IPS-15b (cell line): ENCODE measurements at regions not wholly inside any gene's neighbourhood (a gene's known extent, or its start where the extent isn't known, plus 50 kb on each side); places are given as distances from the start of the nearest gene placed in this dataset.
A peak's percentile ranks its signal among the peaks of the same experiment; 100 is the strongest.

Experiments
- H3K27me3 ChIP-seq: one replicate; pipeline ENCODE4 v1.6.1; 2013; ENCODE audit warnings: low read length; ENCODE audit not compliant: control insufficient read depth, insufficient read depth
- H3K36me3 ChIP-seq: one replicate; pipeline ENCODE4 v1.6.1; 2013; ENCODE audit warnings: low read length; ENCODE audit not compliant: control insufficient read depth, insufficient read depth
- H3K4me1 ChIP-seq: one replicate; pipeline ENCODE4 v1.6.1; 2013; ENCODE audit warnings: mild to moderate bottlenecking, low read length; ENCODE audit not compliant: control insufficient read depth, insufficient read depth
- H3K4me3 ChIP-seq: one replicate; pipeline ENCODE4 v1.5.1; 2013; ENCODE audit warnings: low read depth, low read length
- H3K9ac ChIP-seq: one replicate; pipeline ENCODE4 v1.6.1; 2013; ENCODE audit warnings: low read depth, mild to moderate bottlenecking, low read length
- H3K9me3 ChIP-seq: one replicate; pipeline ENCODE4 v1.6.1; 2013; ENCODE audit warnings: mild to moderate bottlenecking, low read length; ENCODE audit not compliant: control insufficient read depth, insufficient read depth

DNA sequence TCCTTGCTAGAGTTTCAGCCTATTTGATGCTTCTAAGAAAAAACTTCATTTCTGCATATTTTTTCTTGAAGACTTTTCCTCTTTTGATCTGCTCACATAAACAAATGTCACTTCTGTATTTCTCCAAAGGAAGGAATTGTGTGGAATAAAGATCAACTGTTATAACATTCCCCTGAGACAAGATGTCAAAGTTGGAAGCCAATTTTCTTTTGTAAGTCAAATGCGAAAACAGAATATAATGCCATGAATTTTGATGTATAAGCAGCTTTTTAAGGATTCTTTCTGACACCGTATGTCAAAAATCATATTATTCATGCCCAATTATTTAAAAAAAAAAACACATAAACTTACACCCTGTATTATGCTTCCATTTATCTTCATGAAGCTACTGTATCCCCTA is 70.3 kb upstream of the NHSL1 start:
- Histone ChIP-seq H3K9ac (no peak overlapping the region), H3K4me1 (peaks cover 24% of the 10 kb centered on the region), H3K4me3 (no peak overlapping the region), H3K27me3 (no peaks in the 10 kb centered on the region), H3K9me3 (no peaks in the 10 kb centered on the region), H3K36me3 (no peaks in the 10 kb centered on the region)

- Histone ChIP-seq H3K9me3 (no peaks in the 10 kb centered on the region), H3K36me3 (no peaks in the 10 kb centered on the region), H3K9ac (no peak overlapping the region), H3K4me1 (peaks cover 24% of the 10 kb centered on the region), H3K4me3 (no peak overlapping the region), H3K27me3 (no peaks in the 10 kb centered on the region)
These were observed 70.9 kb upstream of the NHSL1 start for GRCh38 chr6:138569970-138570724.

DNA sequence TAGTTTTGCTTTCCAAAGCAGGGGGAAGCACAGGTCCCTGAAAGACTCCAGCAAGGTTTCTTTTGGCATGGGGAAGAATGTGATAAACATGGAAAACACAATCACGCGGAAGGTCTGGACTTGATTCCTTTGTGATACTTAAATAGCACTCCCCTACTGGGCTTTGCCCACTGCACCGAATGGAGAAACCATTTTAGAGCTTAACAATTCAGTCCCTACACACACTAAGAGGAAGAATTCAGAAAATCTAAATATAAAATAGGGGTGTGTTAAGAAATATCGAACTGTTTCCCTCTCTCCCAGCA is 71.4 kb upstream of the NHSL1 start:
- H3K4me3 ChIP-seq, result peak overlapping the region; percentile 45
- no peaks in the 10 kb centered on the region for H3K27me3 ChIP-seq
- H3K36me3 ChIP-seq, result no peaks in the 10 kb centered on the region
- H3K9me3 ChIP-seq, result no peaks in the 10 kb centered on the region
- no peak overlapping the region for H3K9ac ChIP-seq
- H3K4me1 ChIP-seq, result peaks cover 24% of the 10 kb centered on the region

DNA sequence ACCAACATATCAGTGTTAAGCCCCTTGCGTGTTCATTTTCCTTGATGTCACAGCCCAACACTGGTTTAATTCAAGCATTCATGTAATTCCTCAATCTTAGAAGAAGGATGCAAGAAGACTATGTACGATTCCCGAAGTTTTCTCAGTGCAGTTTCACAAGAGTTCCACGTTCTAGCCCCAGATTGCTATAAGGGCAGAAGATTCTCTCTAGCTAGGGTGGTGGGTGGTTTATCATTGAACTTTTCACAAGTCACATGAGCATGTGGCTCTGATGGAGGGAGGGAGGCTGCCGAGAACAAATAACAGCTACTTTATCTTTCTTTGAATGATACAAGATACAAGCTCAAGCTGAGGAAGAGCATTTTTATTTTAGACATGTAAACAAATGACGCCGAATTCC is 71.9 kb upstream of the NHSL1 start:
- peaks cover 24% of the 10 kb centered on the region for H3K4me1 ChIP-seq
- H3K27me3 ChIP-seq, result no peaks in the 10 kb centered on the region
- no peaks in the 10 kb centered on the region for H3K9me3 ChIP-seq
- H3K4me3 ChIP-seq, result peak overlapping the region; percentile 45
- no peaks in the 10 kb centered on the region for H3K36me3 ChIP-seq
- no peak overlapping the region for H3K9ac ChIP-seq

DNA sequence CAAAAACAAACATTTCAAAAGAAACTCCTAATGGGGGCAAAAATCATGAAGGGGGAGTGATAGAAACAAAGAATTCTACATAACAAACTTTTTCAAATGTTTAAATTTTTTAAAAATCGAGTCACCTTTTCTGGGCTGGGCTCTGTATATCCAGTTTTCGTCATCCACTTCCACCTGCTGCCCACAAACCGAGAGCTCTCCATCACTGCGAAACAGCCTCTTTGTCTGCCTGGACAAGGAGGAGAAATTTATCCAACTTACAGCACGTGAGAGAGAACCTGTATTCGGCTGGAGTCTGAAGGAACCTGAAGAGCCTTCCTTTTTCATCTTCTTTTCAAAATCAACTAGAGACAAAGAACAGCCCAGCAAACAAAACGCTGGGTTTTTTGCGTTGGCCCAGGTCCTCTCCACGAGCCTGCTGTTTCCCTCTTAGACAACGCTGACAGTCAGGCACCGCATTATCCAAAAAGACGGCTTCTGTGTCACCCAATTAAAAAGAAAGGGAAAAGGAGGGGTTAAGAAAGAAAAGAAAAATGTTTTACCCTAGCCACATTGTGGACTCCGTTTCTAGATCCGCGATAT is 72.4 kb upstream of the NHSL1 start:
- no peak overlapping the region for H3K9ac ChIP-seq
- no peaks in the 10 kb centered on the region for H3K27me3 ChIP-seq
- no peaks in the 10 kb centered on the region for H3K9me3 ChIP-seq
- peak overlapping the region; percentile 45 for H3K4me3 ChIP-seq
- peaks cover 29% of the 10 kb centered on the region for H3K4me1 ChIP-seq
- H3K36me3 ChIP-seq, result no peaks in the 10 kb centered on the region

DNA sequence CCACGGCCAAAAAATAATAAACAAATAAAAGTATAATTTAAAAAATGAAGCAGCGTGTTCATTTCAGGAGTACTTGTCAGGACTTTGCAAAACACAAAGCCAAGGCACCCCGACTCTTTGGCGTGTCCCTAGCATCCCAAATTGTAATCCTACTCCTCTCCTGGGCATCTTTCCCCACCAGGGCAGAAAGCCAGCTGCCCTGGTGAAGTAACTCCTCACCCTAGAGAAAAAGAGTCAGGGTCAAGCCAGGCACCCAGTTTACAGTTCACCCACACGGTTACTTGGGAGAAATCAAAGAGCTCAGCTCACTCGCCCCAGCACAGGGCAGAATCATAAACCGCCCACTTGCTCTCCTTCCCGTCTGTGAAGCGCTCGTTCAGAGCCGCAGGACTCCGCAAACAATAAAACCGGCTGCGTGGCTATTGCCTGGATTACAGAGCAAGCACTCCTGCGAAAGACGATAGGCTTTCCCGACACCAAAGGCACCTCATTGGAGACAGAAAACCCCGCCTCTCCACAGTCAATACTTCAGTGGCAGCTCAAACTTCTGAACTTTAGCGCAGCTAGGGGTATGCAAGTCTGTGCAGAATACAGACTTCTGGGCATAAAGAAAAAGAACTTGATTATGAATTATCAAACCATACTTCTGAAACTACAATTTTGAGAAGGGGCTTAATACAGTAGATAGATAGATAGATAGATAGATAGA is 73.0 kb upstream of the NHSL1 start:
- Histone ChIP-seq H3K27me3 (no peaks in the 10 kb centered on the region), H3K36me3 (no peaks in the 10 kb centered on the region), H3K4me1 (peaks cover 30% of the 10 kb centered on the region), H3K4me3 (peak overlapping the region; percentile 45), H3K9me3 (no peaks in the 10 kb centered on the region), H3K9ac (no peak overlapping the region)

- peaks cover 35% of the 10 kb centered on the region for H3K4me1 ChIP-seq
- no peaks in the 10 kb centered on the region for H3K36me3 ChIP-seq
- peak overlapping the region; percentile 45 for H3K4me3 ChIP-seq
- H3K27me3 ChIP-seq, result no peaks in the 10 kb centered on the region
- no peaks in the 10 kb centered on the region for H3K9me3 ChIP-seq
- no peak overlapping the region for H3K9ac ChIP-seq
These were observed 73.6 kb upstream of the NHSL1 start for GRCh38 chr6:138572885-138573284.

GRCh38 chr6:138575257-138575656 is 76.0 kb upstream of the NHSL1 start:
- Histone ChIP-seq H3K9ac (no peak overlapping the region), H3K4me1 (peaks cover 32% of the 10 kb centered on the region), H3K4me3 (no peak overlapping the region), H3K36me3 (no peaks in the 10 kb centered on the region), H3K27me3 (no peaks in the 10 kb centered on the region), H3K9me3 (no peaks in the 10 kb centered on the region)

GRCh38 chr6:138576313-138576712 is 77.0 kb upstream of the NHSL1 start:
- peaks cover 22% of the 10 kb centered on the region for H3K4me1 ChIP-seq
- no peak overlapping the region for H3K4me3 ChIP-seq
- H3K9me3 ChIP-seq, result no peaks in the 10 kb centered on the region
- no peaks in the 10 kb centered on the region for H3K27me3 ChIP-seq
- H3K9ac ChIP-seq, result no peak overlapping the region
- H3K36me3 ChIP-seq, result no peaks in the 10 kb centered on the region

GRCh38 chr6:138577151-138577915 is 78.0 kb upstream of the NHSL1 start:
- H3K9ac ChIP-seq, result no peak overlapping the region
- H3K27me3 ChIP-seq, result no peaks in the 10 kb centered on the region
- no peaks in the 10 kb centered on the region for H3K36me3 ChIP-seq
- H3K4me1 ChIP-seq, result peaks cover 15% of the 10 kb centered on the region
- H3K4me3 ChIP-seq, result no peak overlapping the region
- H3K9me3 ChIP-seq, result no peaks in the 10 kb centered on the region

DNA sequence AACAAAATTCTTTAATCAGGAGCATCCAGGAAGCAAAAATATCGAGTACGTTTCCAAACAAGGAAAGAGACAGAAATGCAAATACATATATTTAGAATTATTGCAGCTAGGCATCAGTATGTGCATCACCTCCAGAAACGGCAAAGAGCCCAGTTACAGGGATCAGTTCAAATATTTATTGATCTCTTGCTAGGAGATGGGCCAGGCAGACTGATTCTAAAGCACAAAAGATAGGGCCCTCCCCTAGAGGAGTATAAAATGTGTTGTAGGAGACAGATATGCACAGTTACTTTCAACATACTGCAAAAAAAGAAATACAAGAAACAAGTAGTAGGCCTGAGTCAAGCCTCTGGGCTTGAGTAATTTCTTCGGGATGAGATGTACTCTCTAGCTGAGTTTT is 80.7 kb upstream of the NHSL1 start:
- H3K9me3 ChIP-seq, result no peaks in the 10 kb centered on the region
- no peak overlapping the region for H3K4me3 ChIP-seq
- no peak overlapping the region for H3K9ac ChIP-seq
- no peaks in the 10 kb centered on the region for H3K27me3 ChIP-seq
- H3K4me1 ChIP-seq, result peaks cover 15% of the 10 kb centered on the region
- no peaks in the 10 kb centered on the region for H3K36me3 ChIP-seq
